Activated T-helper 2 cell treated with anti-CD3 and anti-CD28 coated beads, Interferon-gamma antibody, Interleukin-2, Interleukin-4, amounts not matched to agents 10 μg/mL and 5 μg/mL and 100 μg/mL, durations not matched to agents 14 hours and 24 hours and 36 hours (primary cell): ENCODE measurements at regions not wholly inside any gene's neighbourhood (a gene's known extent, or its start where the extent isn't known, plus 50 kb on each side); places are given as distances from the start of the nearest gene placed in this dataset.

ENCODE experiments used
- DNase-seq: peaks from one replicate; pipeline ENCODE4 v3.0.0; 2021; ENCODE audit warnings: low spot score
- H3K27ac Mint-ChIP-seq: one replicate; pipeline ENCODE4 v1.8.0; 2021; ENCODE audit warnings: mixed read lengths
- H3K27me3 Mint-ChIP-seq: one replicate; pipeline ENCODE4 v1.8.0; 2021; ENCODE audit warnings: low read depth, mixed read lengths
- H3K36me3 Mint-ChIP-seq: one replicate; pipeline ENCODE4 v1.8.0; 2021; ENCODE audit warnings: low read depth, mixed read lengths
- H3K4me1 Mint-ChIP-seq: one replicate; pipeline ENCODE4 v1.8.0; 2021; ENCODE audit warnings: low read depth, mixed read lengths
- H3K4me3 Mint-ChIP-seq: one replicate; pipeline ENCODE4 v1.8.0; 2021; ENCODE audit warnings: low read depth, mild to moderate bottlenecking, moderate library complexity, mixed read lengths
- H3K9me3 Mint-ChIP-seq: one replicate; pipeline ENCODE4 v1.8.0; 2021; ENCODE audit warnings: mixed read lengths
- intact Hi-C: fragments of 100-400 bp; cut with micrococcal nuclease; formaldehyde crosslinking; loops from one replicate; pipeline ENCODE4 v1.15.1; 2023

GRCh38 chr18:60563082-60563481 is 190.5 kb upstream of the MC4R start:
- intact Hi-C loops = no loop called here
- Mint-ChIP-seq H3K4me1 (no peaks in the 10 kb centered on the region), H3K27ac (no peak overlapping the region), H3K27me3 (no peaks in the 10 kb centered on the region), H3K4me3 (no peak overlapping the region), H3K36me3 (no peaks in the 10 kb centered on the region), H3K9me3 (no peaks in the 10 kb centered on the region)
- no peak for DNase-seq

- H3K36me3 Mint-ChIP-seq = no peaks in the 10 kb centered on the region
- intact Hi-C loops = no loop called here
- H3K4me1 Mint-ChIP-seq = no peaks in the 10 kb centered on the region
- no peaks in the 10 kb centered on the region for H3K9me3 Mint-ChIP-seq
- no peaks in the 10 kb centered on the region for H3K27me3 Mint-ChIP-seq
- H3K4me3 Mint-ChIP-seq = no peak overlapping the region
- H3K27ac Mint-ChIP-seq = no peak overlapping the region
- no peak for DNase-seq
These were observed 195.6 kb upstream of the MC4R start for GRCh38 chr18:60568220-60568619.

- intact Hi-C loops = no loop called here
- Mint-ChIP-seq H3K27me3 (no peaks in the 10 kb centered on the region), H3K27ac (no peak overlapping the region), H3K9me3 (no peaks in the 10 kb centered on the region), H3K4me1 (no peaks in the 10 kb centered on the region), H3K36me3 (no peaks in the 10 kb centered on the region), H3K4me3 (no peak overlapping the region)
- no peak for DNase-seq
These were observed 197.6 kb upstream of the MC4R start for GRCh38 chr18:60570172-60570571.

- H3K4me1 Mint-ChIP-seq = no peaks in the 10 kb centered on the region
- intact Hi-C loops = no loop called here
- no peak overlapping the region for H3K27ac Mint-ChIP-seq
- H3K36me3 Mint-ChIP-seq = no peaks in the 10 kb centered on the region
- no peak for DNase-seq
- H3K27me3 Mint-ChIP-seq = no peaks in the 10 kb centered on the region
- no peaks in the 10 kb centered on the region for H3K9me3 Mint-ChIP-seq
- no peak overlapping the region for H3K4me3 Mint-ChIP-seq
These were observed 204.9 kb upstream of the MC4R start for GRCh38 chr18:60577457-60577856.

GRCh38 chr18:60585670-60586069 is 213.1 kb upstream of the MC4R start:
- Mint-ChIP-seq H3K27ac (no peak overlapping the region), H3K9me3 (no peaks in the 10 kb centered on the region), H3K4me3 (no peak overlapping the region), H3K27me3 (no peaks in the 10 kb centered on the region), H3K4me1 (no peaks in the 10 kb centered on the region), H3K36me3 (no peaks in the 10 kb centered on the region)
- DNase-seq = no peak
- intact Hi-C loops = no loop called here

- Mint-ChIP-seq H3K36me3 (no peaks in the 10 kb centered on the region), H3K27ac (no peak overlapping the region), H3K27me3 (no peaks in the 10 kb centered on the region), H3K4me3 (no peak overlapping the region), H3K4me1 (no peaks in the 10 kb centered on the region), H3K9me3 (no peaks in the 10 kb centered on the region)
- no peak for DNase-seq
- intact Hi-C loops = no loop called here
These were observed 220.7 kb upstream of the MC4R start for GRCh38 chr18:60593249-60593648.

GRCh38 chr18:60596928-60597327 is 224.4 kb upstream of the MC4R start:
- intact Hi-C loops = no loop called here
- no peaks in the 10 kb centered on the region for H3K36me3 Mint-ChIP-seq
- no peak overlapping the region for H3K27ac Mint-ChIP-seq
- no peaks in the 10 kb centered on the region for H3K27me3 Mint-ChIP-seq
- H3K4me3 Mint-ChIP-seq = no peak overlapping the region
- no peak for DNase-seq
- H3K9me3 Mint-ChIP-seq = no peaks in the 10 kb centered on the region
- H3K4me1 Mint-ChIP-seq = no peaks in the 10 kb centered on the region

GRCh38 chr18:60599267-60599666 is 226.7 kb upstream of the MC4R start:
- H3K4me3 Mint-ChIP-seq = no peak overlapping the region
- no peaks in the 10 kb centered on the region for H3K27me3 Mint-ChIP-seq
- no peaks in the 10 kb centered on the region for H3K9me3 Mint-ChIP-seq
- H3K4me1 Mint-ChIP-seq = no peaks in the 10 kb centered on the region
- no peak for DNase-seq
- intact Hi-C loops = no loop called here
- no peaks in the 10 kb centered on the region for H3K36me3 Mint-ChIP-seq
- H3K27ac Mint-ChIP-seq = no peak overlapping the region

GRCh38 chr18:60599995-60600394 is 227.4 kb upstream of the MC4R start:
- H3K36me3 Mint-ChIP-seq = no peaks in the 10 kb centered on the region
- H3K27ac Mint-ChIP-seq = no peak overlapping the region
- H3K27me3 Mint-ChIP-seq = no peaks in the 10 kb centered on the region
- intact Hi-C loops = no loop called here
- no peak for DNase-seq
- no peaks in the 10 kb centered on the region for H3K4me1 Mint-ChIP-seq
- no peaks in the 10 kb centered on the region for H3K9me3 Mint-ChIP-seq
- no peak overlapping the region for H3K4me3 Mint-ChIP-seq

GRCh38 chr18:60601249-60601648 is 228.7 kb upstream of the MC4R start:
- intact Hi-C loops = no loop called here
- Mint-ChIP-seq H3K27ac (no peak overlapping the region), H3K27me3 (no peaks in the 10 kb centered on the region), H3K4me1 (no peaks in the 10 kb centered on the region), H3K9me3 (no peaks in the 10 kb centered on the region), H3K36me3 (no peaks in the 10 kb centered on the region), H3K4me3 (no peak overlapping the region)
- no peak for DNase-seq

- Mint-ChIP-seq H3K36me3 (no peaks in the 10 kb centered on the region), H3K9me3 (peaks cover 4% of the 10 kb centered on the region), H3K4me3 (no peak overlapping the region), H3K27me3 (no peaks in the 10 kb centered on the region), H3K27ac (no peak overlapping the region), H3K4me1 (no peaks in the 10 kb centered on the region)
- no peak for DNase-seq
- intact Hi-C loops = no loop called here
These were observed 250.8 kb upstream of the MC4R start for GRCh38 chr18:60623331-60623730.

GRCh38 chr18:60624207-60624606 is 251.6 kb upstream of the MC4R start:
- H3K36me3 Mint-ChIP-seq = no peaks in the 10 kb centered on the region
- H3K4me1 Mint-ChIP-seq = no peaks in the 10 kb centered on the region
- H3K4me3 Mint-ChIP-seq = no peak overlapping the region
- DNase-seq = no peak
- H3K27me3 Mint-ChIP-seq = no peaks in the 10 kb centered on the region
- no peak overlapping the region for H3K27ac Mint-ChIP-seq
- intact Hi-C loops = no loop called here
- peaks cover 5% of the 10 kb centered on the region for H3K9me3 Mint-ChIP-seq

GRCh38 chr18:60639836-60640235 is 267.3 kb upstream of the MC4R start:
- Mint-ChIP-seq H3K36me3 (no peaks in the 10 kb centered on the region), H3K27me3 (no peaks in the 10 kb centered on the region), H3K27ac (no peak overlapping the region), H3K9me3 (peaks cover 12% of the 10 kb centered on the region), H3K4me3 (no peak overlapping the region), H3K4me1 (no peaks in the 10 kb centered on the region)
- intact Hi-C loops = loop anchor here (10.0 kb wide), 1 partner anchor 55 kb away; no protein-coding TSS in a partner anchor
- DNase-seq = no peak

GRCh38 chr18:60643009-60643408 is 270.4 kb upstream of the MC4R start:
- no peaks in the 10 kb centered on the region for H3K27me3 Mint-ChIP-seq
- no peaks in the 10 kb centered on the region for H3K4me1 Mint-ChIP-seq
- H3K4me3 Mint-ChIP-seq = no peak overlapping the region
- H3K9me3 Mint-ChIP-seq = peaks cover 5% of the 10 kb centered on the region
- no peak for DNase-seq
- no peaks in the 10 kb centered on the region for H3K36me3 Mint-ChIP-seq
- intact Hi-C loops = no loop called here
- no peak overlapping the region for H3K27ac Mint-ChIP-seq
